Vagina (tissue), 2 donors: ENCODE measurements at regions not wholly inside any gene's neighbourhood (a gene's known extent, or its start where the extent isn't known, plus 50 kb on each side); places are given as distances from the start of the nearest gene placed in this dataset.

Source experiments
- CTCF ChIP-seq, 3 experiments: fragments of 450-650 bp in 2 of 3; fragments of 200-600 bp in 1 of 3; sonication (generic) in 1 of 3; IDR thresholded peaks; one replicate each; pipeline ENCODE4 v1.5.1; 2017 to 2019; ENCODE audit warnings: antibody characterized with exemption in 3 of 3, mild to moderate bottlenecking in 2 of 3, moderate library complexity in 2 of 3
- POLR2A ChIP-seq, 2 donors: fragments of 450-650 bp; IDR thresholded peaks; one replicate each; pipeline ENCODE4 v1.6.1; 2017; ENCODE audit warnings: antibody characterized with exemption in 2 of 2, mild to moderate bottlenecking in 2 of 2, moderate library complexity in 2 of 2
- POLR2AphosphoS5 ChIP-seq, 2 donors: sonication (generic); formaldehyde crosslinking; IDR thresholded peaks; one replicate each; pipeline ENCODE4 v1.9.0; 2017; ENCODE audit warnings: antibody characterized with exemption in 2 of 2, mild to moderate bottlenecking in 2 of 2, low read depth in 1 of 2; ENCODE audit not compliant: insufficient read depth in 1 of 2

DNA sequence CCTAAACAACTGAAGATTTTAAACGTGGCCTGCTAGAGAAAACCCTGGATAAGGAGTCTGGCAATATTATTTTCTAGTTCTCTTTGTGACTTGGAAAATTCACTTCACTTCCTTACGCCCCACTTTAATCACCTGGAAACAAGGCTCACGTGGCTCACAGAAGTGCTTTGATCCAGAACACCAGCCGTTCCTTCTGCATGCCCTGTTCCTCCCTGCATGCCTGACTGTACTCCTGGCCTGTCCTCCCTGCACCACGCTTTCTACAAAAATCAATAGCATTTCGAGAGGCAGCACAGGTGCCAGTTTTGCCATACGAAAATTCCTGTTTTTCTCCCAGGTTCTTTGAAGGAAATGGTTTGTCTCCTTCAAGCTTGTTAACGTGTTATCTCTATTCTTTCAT lies 474.2 kb upstream of the RGMA start:
- no peak for TF ChIP-seq POLR2AphosphoS5 (IDR thresholded peaks at IDR 0.05; ENCODE audit: insufficient read depth in 1 of 2, low read depth in 1 of 2)
- TF ChIP-seq CTCF (IDR thresholded peaks at IDR 0.05), result no peak
- TF ChIP-seq POLR2A (IDR thresholded peaks at IDR 0.05), result no peak
